GM19023 (cell line): ENCODE measurements at regions not wholly inside any gene's neighbourhood (a gene's known extent, or its start where the extent isn't known, plus 50 kb on each side); places are given as distances from the start of the nearest gene placed in this dataset.
"Not testable (repeated sequence)": the region's sequence is repeated elsewhere in the genome, so short reads cannot be mapped to it uniquely, and the experiment has no call there.

Experiments used
- ATAC-seq: cut with Tn5 transposase; IDR thresholded peaks from one replicate; pipeline ENCODE4 v1.9.1; 2021; ENCODE audit warnings: mild to moderate bottlenecking, moderate library complexity; ENCODE audit not compliant: unreplicated experiment

GRCh38 chr6:86283596-86283995 lies 640.9 kb upstream of the SYNCRIP start:
- ATAC-seq, result not testable (repeated sequence)

GRCh38 chr6:86276056-86276455 lies 633.4 kb upstream of the SYNCRIP start:
- ATAC-seq, result no peak

- no peak for ATAC-seq
Observed at GRCh38 chr6:86273936-86274335, 631.2 kb upstream of the SYNCRIP start.

- ATAC-seq, result no peak
Observed at GRCh38 chr6:86256615-86257187, 614.0 kb upstream of the SYNCRIP start.

GRCh38 chr6:86255973-86256372 lies 613.3 kb upstream of the SYNCRIP start:
- no peak for ATAC-seq

GRCh38 chr6:86251106-86251505 lies 608.4 kb upstream of the SYNCRIP start:
- ATAC-seq, result no peak

GRCh38 chr6:86217906-86218305 lies 575.2 kb upstream of the SYNCRIP start:
- ATAC-seq, result no peak

- ATAC-seq, result no peak
Observed at GRCh38 chr6:86215323-86215722, 572.6 kb upstream of the SYNCRIP start.

- no peak for ATAC-seq
Observed at GRCh38 chr6:86205980-86206379, 563.3 kb upstream of the SYNCRIP start.

- ATAC-seq, result no peak
Observed at GRCh38 chr6:86203044-86203443, 560.4 kb upstream of the SYNCRIP start.

- ATAC-seq, result no peak
Observed at GRCh38 chr6:86193821-86194220, 551.1 kb upstream of the SYNCRIP start.

- ATAC-seq, result peak; percentile 76
Observed at GRCh38 chr6:86192123-86192522, 549.4 kb upstream of the SYNCRIP start.

- not testable (repeated sequence) for ATAC-seq
Observed at GRCh38 chr6:86175149-86175548, 532.5 kb upstream of the SYNCRIP start.

GRCh38 chr6:86154852-86155251 lies 512.2 kb upstream of the SYNCRIP start:
- no peak for ATAC-seq

GRCh38 chr6:86153521-86153920 lies 510.8 kb upstream of the SYNCRIP start:
- ATAC-seq, result no peak

- ATAC-seq, result no peak
Observed at GRCh38 chr6:86152546-86152945, 509.9 kb upstream of the SYNCRIP start.

GRCh38 chr6:86148586-86148985 lies 505.9 kb upstream of the SYNCRIP start:
- ATAC-seq, result no peak

- no peak for ATAC-seq
Observed at GRCh38 chr6:86147859-86148258, 505.2 kb upstream of the SYNCRIP start.

- no peak for ATAC-seq
Observed at GRCh38 chr6:86147311-86147710, 504.6 kb upstream of the SYNCRIP start.

GRCh38 chr6:86146751-86147150 lies 504.1 kb upstream of the SYNCRIP start:
- ATAC-seq, result not testable (repeated sequence)

- ATAC-seq, result no peak
Observed at GRCh38 chr6:86142326-86142725, 499.6 kb upstream of the SYNCRIP start.

GRCh38 chr6:86128130-86128814 lies 485.6 kb upstream of the SYNCRIP start:
- ATAC-seq, result no peak

GRCh38 chr6:86122086-86122485 lies 479.4 kb upstream of the SYNCRIP start:
- no peak for ATAC-seq
